Peyer's patch (tissue), 4 donors: ENCODE measurements at regions not wholly inside any gene's neighbourhood (a gene's known extent, or its start where the extent isn't known, plus 50 kb on each side); places are given as distances from the start of the nearest gene placed in this dataset.

Source experiments
- POLR2A ChIP-seq, 2 donors: fragments of 450-650 bp; IDR thresholded peaks; one replicate each; pipeline ENCODE4 v1.5.1; 2017; ENCODE audit warnings: antibody characterized with exemption in 2 of 2, mild to moderate bottlenecking in 2 of 2, moderate library complexity in 2 of 2
- TF ChIP-seq, protein P1 (sequence below), 6 experiments: fragments of 450-650 bp in 4 of 6; fragments of 200-600 bp in 2 of 6; sonication (generic) in 1 of 6; IDR thresholded peaks; one replicate each; pipeline ENCODE4 v1.5.1; 2017 to 2019; ENCODE audit warnings: antibody characterized with exemption in 6 of 6, mild to moderate bottlenecking in 3 of 6, moderate library complexity in 1 of 6

GRCh38 chr13:71242201-71242600, 624.8 kb downstream of the DACH1 start:
- TF ChIP-seq, protein P1, sequence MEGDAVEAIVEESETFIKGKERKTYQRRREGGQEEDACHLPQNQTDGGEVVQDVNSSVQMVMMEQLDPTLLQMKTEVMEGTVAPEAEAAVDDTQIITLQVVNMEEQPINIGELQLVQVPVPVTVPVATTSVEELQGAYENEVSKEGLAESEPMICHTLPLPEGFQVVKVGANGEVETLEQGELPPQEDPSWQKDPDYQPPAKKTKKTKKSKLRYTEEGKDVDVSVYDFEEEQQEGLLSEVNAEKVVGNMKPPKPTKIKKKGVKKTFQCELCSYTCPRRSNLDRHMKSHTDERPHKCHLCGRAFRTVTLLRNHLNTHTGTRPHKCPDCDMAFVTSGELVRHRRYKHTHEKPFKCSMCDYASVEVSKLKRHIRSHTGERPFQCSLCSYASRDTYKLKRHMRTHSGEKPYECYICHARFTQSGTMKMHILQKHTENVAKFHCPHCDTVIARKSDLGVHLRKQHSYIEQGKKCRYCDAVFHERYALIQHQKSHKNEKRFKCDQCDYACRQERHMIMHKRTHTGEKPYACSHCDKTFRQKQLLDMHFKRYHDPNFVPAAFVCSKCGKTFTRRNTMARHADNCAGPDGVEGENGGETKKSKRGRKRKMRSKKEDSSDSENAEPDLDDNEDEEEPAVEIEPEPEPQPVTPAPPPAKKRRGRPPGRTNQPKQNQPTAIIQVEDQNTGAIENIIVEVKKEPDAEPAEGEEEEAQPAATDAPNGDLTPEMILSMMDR (IDR thresholded peaks at IDR 0.05): no peak
- no peak for TF ChIP-seq POLR2A (IDR thresholded peaks at IDR 0.05)
